22Rv1 (cell line): ENCODE measurements at regions not wholly inside any gene's neighbourhood (a gene's known extent, or its start where the extent isn't known, plus 50 kb on each side); places are given as distances from the start of the nearest gene placed in this dataset.

ENCODE experiments used
- H3K27ac ChIP-seq: fragments of 450-650 bp; 2 replicates; pipeline ENCODE4 v1.5.1; 2017
- CTCF ChIP-seq: fragments of 450-650 bp; IDR thresholded peaks from 2 replicates; pipeline ENCODE4 v1.5.1; 2017; ENCODE audit warnings: mild to moderate bottlenecking
- ZFX ChIP-seq: fragments of 450-650 bp; IDR thresholded peaks from 2 replicates; pipeline ENCODE4 v1.6.1; 2017; ENCODE audit warnings: antibody characterized with exemption, borderline replicate concordance

- TF ChIP-seq ZFX (no peak), CTCF (no peak)
- no peak overlapping the region for H3K27ac ChIP-seq
Observed at GRCh38 chr11:91876746-91877145, 347.9 kb upstream of the FAT3 start.

- no peak for TF ChIP-seq ZFX
- H3K27ac ChIP-seq, result no peak overlapping the region
Observed at GRCh38 chr11:91872243-91872642, 352.4 kb upstream of the FAT3 start.

GRCh38 chr11:91871791-91872190 is 352.8 kb upstream of the FAT3 start:
- TF ChIP-seq CTCF (no peak), ZFX (no peak)
- no peak overlapping the region for H3K27ac ChIP-seq

GRCh38 chr11:91871048-91871447 is 353.6 kb upstream of the FAT3 start:
- no peak for TF ChIP-seq CTCF
- TF ChIP-seq ZFX, result no peak
- no peak overlapping the region for H3K27ac ChIP-seq

- no peak overlapping the region for H3K27ac ChIP-seq
- TF ChIP-seq ZFX (no peak), CTCF (no peak)
Observed at GRCh38 chr11:91869686-91870085, 354.9 kb upstream of the FAT3 start.

GRCh38 chr11:91866642-91867041 is 358.0 kb upstream of the FAT3 start:
- H3K27ac ChIP-seq, result no peak overlapping the region
- no peak for TF ChIP-seq CTCF
- no peak for TF ChIP-seq ZFX

GRCh38 chr11:91860661-91861060 is 364.0 kb upstream of the FAT3 start:
- no peak for TF ChIP-seq ZFX
- no peak for TF ChIP-seq CTCF
- H3K27ac ChIP-seq, result no peak overlapping the region

GRCh38 chr11:91859666-91860065 is 365.0 kb upstream of the FAT3 start:
- H3K27ac ChIP-seq, result no peak overlapping the region
- TF ChIP-seq ZFX (no peak), CTCF (no peak)
